ENCODE measurements at regions not wholly inside any gene's neighbourhood (a gene's known extent, or its start where the extent isn't known, plus 50 kb on each side); places are given as distances from the start of the nearest gene placed in this dataset.

- ChIA-PET POLR2A (no interaction called here), CTCF (no interaction called here)
- Histone ChIP-seq H3K9me3 (ENCODE audit: control insufficient read depth, insufficient read depth, low read depth, low read length) (no peaks in the 10 kb centered on the region), H3K4me3 (ENCODE audit: low read depth in 2 of 2, low read length in 2 of 2) (no peak overlapping the region), H3K4me1 (ENCODE audit: control insufficient read depth, insufficient read depth, low read length) (0 out of 2 replicates have a peak, but pooled peaks cover 3% of the 10 kb centered on the region), H3K36me3 (ENCODE audit: control insufficient read depth, insufficient read depth, low read length) (no peaks in the 10 kb centered on the region), H3K27ac (ENCODE audit: low read length) (no peak overlapping the region), H3K27me3 (ENCODE audit: control insufficient read depth, insufficient read depth, low read length) (no peaks in the 10 kb centered on the region)
- DNase-seq (ENCODE audit: low read depth, low spot score) (no peak), ATAC-seq (no peak)
- no TSS peak for BruUV-seq (replicated peaks)
- TF ChIP-seq REST (IDR thresholded peaks at IDR 0.05; ENCODE audit: insufficient read depth in 1 of 2, low read depth in 2 of 2, low read length in 1 of 2) (no peak), POLR2AphosphoS5 (IDR thresholded peaks at IDR 0.05; ENCODE audit: low read depth, low read length) (no peak)
- intact Hi-C loops (cut with micrococcal nuclease; ENCODE audit: unreplicated experiment) (no loop called here), in situ Hi-C loops (cut with HindIII; ENCODE audit: low pct_unique_long_range_greater_than_20kb, low sequenced_read_pairs) (no loop called here)
Observed at GRCh38 chr4:149985981-149986380, 92.3 kb upstream of the DCLK2 start.

DNA sequence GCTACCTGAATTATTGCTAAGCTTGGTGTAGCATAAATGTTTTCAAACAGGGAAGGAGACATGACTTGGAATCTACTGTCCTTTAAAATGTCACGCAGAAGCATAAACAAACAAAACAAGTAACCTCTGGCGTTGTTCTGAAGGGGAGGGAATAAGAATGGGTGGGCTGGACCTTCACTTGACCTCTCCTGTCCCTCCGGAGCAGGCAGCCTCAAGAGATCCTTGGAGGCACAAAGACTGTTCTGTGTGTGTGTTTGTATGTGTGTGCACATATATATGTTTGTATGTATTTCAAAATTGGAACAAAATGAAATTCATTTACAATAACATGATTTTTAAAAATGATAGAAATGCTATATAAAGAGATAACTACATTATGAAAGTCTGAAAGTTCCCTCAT, 91.3 kb upstream of the DCLK2 start:
- ATAC-seq (no peak), DNase-seq (ENCODE audit: low read depth, low spot score) (no peak)
- 0 out of 2 replicates have a peak, but pooled peaks cover 3% of the 10 kb centered on the region for H3K4me1 ChIP-seq (ENCODE audit: control insufficient read depth, insufficient read depth, low read length)
- CTCF ChIA-PET = no interaction called here
- H3K27me3 ChIP-seq (ENCODE audit: control insufficient read depth, insufficient read depth, low read length) = no peaks in the 10 kb centered on the region
- no peaks in the 10 kb centered on the region for H3K36me3 ChIP-seq (ENCODE audit: control insufficient read depth, insufficient read depth, low read length)
- POLR2A ChIA-PET = no interaction called here
- no peak overlapping the region for H3K4me3 ChIP-seq (ENCODE audit: low read depth in 2 of 2, low read length in 2 of 2)
- H3K27ac ChIP-seq (ENCODE audit: low read length) = peak overlapping the region; percentile 17; the same call in 1 of the 2 replicates
- in situ Hi-C loops (cut with HindIII; ENCODE audit: low pct_unique_long_range_greater_than_20kb, low sequenced_read_pairs) = no loop called here
- no peaks in the 10 kb centered on the region for H3K9me3 ChIP-seq (ENCODE audit: control insufficient read depth, insufficient read depth, low read depth, low read length)
- BruUV-seq (replicated peaks) = no TSS peak
- intact Hi-C loops (cut with micrococcal nuclease; ENCODE audit: unreplicated experiment) = no loop called here
- TF ChIP-seq REST (IDR thresholded peaks at IDR 0.05; ENCODE audit: insufficient read depth in 1 of 2, low read depth in 2 of 2, low read length in 1 of 2) (no peak), SIN3A (IDR thresholded peaks at IDR 0.05; ENCODE audit: borderline replicate concordance, insufficient read depth, low read depth, low read length) (no peak), POLR2AphosphoS5 (IDR thresholded peaks at IDR 0.05; ENCODE audit: low read depth, low read length) (no peak), TCF7L2 (IDR thresholded peaks at IDR 0.05; ENCODE audit: low read depth, low read length) (no peak)
- TF ChIP-seq, protein P1, sequence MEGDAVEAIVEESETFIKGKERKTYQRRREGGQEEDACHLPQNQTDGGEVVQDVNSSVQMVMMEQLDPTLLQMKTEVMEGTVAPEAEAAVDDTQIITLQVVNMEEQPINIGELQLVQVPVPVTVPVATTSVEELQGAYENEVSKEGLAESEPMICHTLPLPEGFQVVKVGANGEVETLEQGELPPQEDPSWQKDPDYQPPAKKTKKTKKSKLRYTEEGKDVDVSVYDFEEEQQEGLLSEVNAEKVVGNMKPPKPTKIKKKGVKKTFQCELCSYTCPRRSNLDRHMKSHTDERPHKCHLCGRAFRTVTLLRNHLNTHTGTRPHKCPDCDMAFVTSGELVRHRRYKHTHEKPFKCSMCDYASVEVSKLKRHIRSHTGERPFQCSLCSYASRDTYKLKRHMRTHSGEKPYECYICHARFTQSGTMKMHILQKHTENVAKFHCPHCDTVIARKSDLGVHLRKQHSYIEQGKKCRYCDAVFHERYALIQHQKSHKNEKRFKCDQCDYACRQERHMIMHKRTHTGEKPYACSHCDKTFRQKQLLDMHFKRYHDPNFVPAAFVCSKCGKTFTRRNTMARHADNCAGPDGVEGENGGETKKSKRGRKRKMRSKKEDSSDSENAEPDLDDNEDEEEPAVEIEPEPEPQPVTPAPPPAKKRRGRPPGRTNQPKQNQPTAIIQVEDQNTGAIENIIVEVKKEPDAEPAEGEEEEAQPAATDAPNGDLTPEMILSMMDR (IDR thresholded peaks at IDR 0.05) = no peak

All from Panc1 (cell line).